RWPE2 (cell line): ENCODE measurements at regions not wholly inside any gene's neighbourhood (a gene's known extent, or its start where the extent isn't known, plus 50 kb on each side); places are given as distances from the start of the nearest gene placed in this dataset.
A peak's percentile ranks its signal among the peaks of the same experiment; 100 is the strongest.
"Not testable (repeated sequence)": the region's sequence is repeated elsewhere in the genome, so short reads cannot be mapped to it uniquely, and the experiment has no call there.

ENCODE experiments used
- ATAC-seq: fragments of 200-7000 bp; cut with Tn5 transposase; 3 replicates; pipeline ENCODE4 v1.9.1; 2021; ENCODE audit warnings: low read depth
- DNase-seq: peaks from one replicate; pipeline ENCODE4 v3.0.0-alpha.2; 2020; ENCODE audit warnings: low spot score
- H3K27ac ChIP-seq: fragments of 450-650 bp; 2 replicates; pipeline ENCODE4 v1.5.1; 2017; ENCODE audit warnings: mild to moderate bottlenecking; ENCODE audit not compliant: poor library complexity, severe bottlenecking
- H3K27me3 ChIP-seq: fragments of 250-450 bp; sonication (Bioruptor Pico); 2 replicates; pipeline ENCODE4 v1.5.1; 2021; ENCODE audit warnings: mild to moderate bottlenecking, moderate library complexity; ENCODE audit not compliant: insufficient read depth, poor library complexity, severe bottlenecking
- H3K36me3 ChIP-seq: fragments of 250-450 bp; sonication (Bioruptor Pico); 2 replicates; pipeline ENCODE4 v1.5.1; 2020; ENCODE audit warnings: low read depth, mild to moderate bottlenecking, moderate library complexity
- H3K4me1 ChIP-seq: fragments of 250-450 bp; sonication (Bioruptor Pico); 2 replicates; pipeline ENCODE4 v1.5.1; 2021; ENCODE audit warnings: mild to moderate bottlenecking, moderate library complexity; ENCODE audit not compliant: insufficient read depth, poor library complexity, severe bottlenecking
- H3K4me3 ChIP-seq: fragments of 250-450 bp; sonication (Bioruptor Pico); 2 replicates; pipeline ENCODE4 v1.5.1; 2021; ENCODE audit warnings: mild to moderate bottlenecking, moderate library complexity; ENCODE audit not compliant: severe bottlenecking
- H3K9me3 ChIP-seq: fragments of 250-450 bp; sonication (Bioruptor Pico); 2 replicates; pipeline ENCODE4 v1.5.1; 2021; ENCODE audit warnings: mild to moderate bottlenecking, moderate library complexity; ENCODE audit not compliant: severe bottlenecking
- CTCF ChIP-seq: fragments of 450-650 bp; IDR thresholded peaks from one replicate; pipeline ENCODE4 v1.5.1; 2017; ENCODE audit warnings: mild to moderate bottlenecking, moderate library complexity; ENCODE audit not compliant: poor library complexity, severe bottlenecking

GRCh38 chr2:94576486-94576885 is 294.7 kb upstream of the TEKT4 start:
- Histone ChIP-seq H3K4me1 (peaks cover 17% of the 10 kb centered on the region), H3K27ac (peak overlapping the region; percentile 95)
- H3K36me3 ChIP-seq, H3K9me3 ChIP-seq, ATAC-seq, H3K27me3 ChIP-seq, DNase-seq, H3K4me3 ChIP-seq: not testable (repeated sequence)

- not testable (repeated sequence) for H3K27me3 ChIP-seq, H3K36me3 ChIP-seq, H3K4me3 ChIP-seq, ATAC-seq, DNase-seq, H3K9me3 ChIP-seq
- Histone ChIP-seq H3K27ac (peak overlapping the region; percentile 95), H3K4me1 (peaks cover 17% of the 10 kb centered on the region)
These were observed 294.1 kb upstream of the TEKT4 start for GRCh38 chr2:94577160-94577559.

GRCh38 chr2:94579221-94579620 is 292.0 kb upstream of the TEKT4 start:
- not testable (repeated sequence) for H3K27ac ChIP-seq, H3K9me3 ChIP-seq, H3K36me3 ChIP-seq, DNase-seq, ATAC-seq, H3K27me3 ChIP-seq, H3K4me3 ChIP-seq
- peaks cover 29% of the 10 kb centered on the region for H3K4me1 ChIP-seq

- H3K4me1 ChIP-seq = peaks cover 12% of the 10 kb centered on the region
These were observed 288.0 kb upstream of the TEKT4 start for GRCh38 chr2:94583081-94583723.

GRCh38 chr2:94584569-94584968 is 286.7 kb upstream of the TEKT4 start:
- H3K27me3 ChIP-seq, H3K9me3 ChIP-seq, DNase-seq, H3K4me3 ChIP-seq, H3K36me3 ChIP-seq, ATAC-seq, H3K27ac ChIP-seq: not testable (repeated sequence)
- H3K4me1 ChIP-seq = peaks cover 12% of the 10 kb centered on the region

More at GRCh38 chr2:94583081-94583723, 288.0 kb upstream of the TEKT4 start:
- H3K27ac ChIP-seq = peak overlapping the region; percentile 73
- not testable (repeated sequence) for DNase-seq, H3K36me3 ChIP-seq, H3K9me3 ChIP-seq, H3K27me3 ChIP-seq, ATAC-seq, H3K4me3 ChIP-seq

GRCh38 chr2:94586032-94586982 is 284.9 kb upstream of the TEKT4 start:
- peaks cover 12% of the 10 kb centered on the region for H3K4me1 ChIP-seq
- ATAC-seq, H3K27me3 ChIP-seq, H3K9me3 ChIP-seq, DNase-seq, H3K27ac ChIP-seq, H3K4me3 ChIP-seq, H3K36me3 ChIP-seq: not testable (repeated sequence)
- peak; percentile 66 for TF ChIP-seq CTCF

- not testable (repeated sequence) for ATAC-seq, H3K27ac ChIP-seq, H3K27me3 ChIP-seq, H3K9me3 ChIP-seq, H3K4me3 ChIP-seq, H3K36me3 ChIP-seq, DNase-seq
- H3K4me1 ChIP-seq = peaks cover 12% of the 10 kb centered on the region
These were observed 284.2 kb upstream of the TEKT4 start for GRCh38 chr2:94587042-94587441.

- not testable (repeated sequence) for H3K4me3 ChIP-seq, H3K27ac ChIP-seq, ATAC-seq, H3K27me3 ChIP-seq, H3K36me3 ChIP-seq, H3K4me1 ChIP-seq, DNase-seq, H3K9me3 ChIP-seq
These were observed 277.0 kb upstream of the TEKT4 start for GRCh38 chr2:94594019-94594836.

GRCh38 chr2:94595956-94596355 is 275.3 kb upstream of the TEKT4 start:
- not testable (repeated sequence) for H3K36me3 ChIP-seq, H3K27me3 ChIP-seq, H3K4me3 ChIP-seq, DNase-seq, H3K9me3 ChIP-seq, ATAC-seq, H3K4me1 ChIP-seq, H3K27ac ChIP-seq
